Natural killer cell (primary cell): ENCODE measurements at regions not wholly inside any gene's neighbourhood (a gene's known extent, or its start where the extent isn't known, plus 50 kb on each side); places are given as distances from the start of the nearest gene placed in this dataset.

Source experiments
- ATAC-seq, 3 donors: fragments of 150-1000 bp in 2 of 3; fragments of 200-7000 bp in 1 of 3; cut with Tn5 transposase; 1 replicate in 1 of 3; 2 replicates in 2 of 3; pipeline ENCODE4 v1.10.0; 2021; ENCODE audit warnings: mild to moderate bottlenecking in 2 of 3, moderate library complexity in 2 of 3
- DNase-seq, 2 donors: peaks; one replicate each; pipeline versions ENCODE4 v3.0.0 to v3.0.0-alpha.2; 2013 to 2021; ENCODE audit warnings: mixed read lengths in 1 of 2
- H3K27ac ChIP-seq: one replicate; pipeline ENCODE4 v1.5.1; 2013; ENCODE audit warnings: mild to moderate bottlenecking, low read length
- H3K27me3 ChIP-seq: one replicate; pipeline ENCODE4 v1.6.1; 2013; ENCODE audit warnings: low read length; ENCODE audit not compliant: control insufficient read depth, insufficient read depth
- H3K36me3 ChIP-seq: one replicate; pipeline ENCODE4 v1.6.1; 2013; ENCODE audit warnings: low read length; ENCODE audit not compliant: control insufficient read depth, insufficient read depth
- H3K4me1 ChIP-seq: one replicate; pipeline ENCODE4 v1.6.1; 2013; ENCODE audit warnings: low read length; ENCODE audit not compliant: control insufficient read depth, insufficient read depth
- H3K4me3 ChIP-seq: one replicate; pipeline ENCODE4 v1.5.1; 2013; ENCODE audit warnings: low read length
- H3K9me3 ChIP-seq: one replicate; pipeline ENCODE4 v1.6.1; 2013; ENCODE audit warnings: low read length; ENCODE audit not compliant: control insufficient read depth, insufficient read depth
- H3K27ac Mint-ChIP-seq, 2 donors: one replicate each; pipeline ENCODE4 v1.8.0; 2022; ENCODE audit warnings: mild to moderate bottlenecking in 2 of 2, mixed read lengths in 2 of 2, moderate library complexity in 1 of 2
- H3K27me3 Mint-ChIP-seq, 2 donors: one replicate each; pipeline ENCODE4 v1.8.0; 2022; ENCODE audit warnings: low read depth in 2 of 2, mixed read lengths in 2 of 2
- H3K36me3 Mint-ChIP-seq: one replicate; pipeline ENCODE4 v1.8.0; 2022; ENCODE audit warnings: mixed read lengths
- H3K4me1 Mint-ChIP-seq, 2 donors: one replicate each; pipeline ENCODE4 v1.8.0; 2022; ENCODE audit warnings: mixed read lengths in 2 of 2
- H3K4me3 Mint-ChIP-seq: one replicate; pipeline ENCODE4 v1.8.0; 2022; ENCODE audit warnings: mild to moderate bottlenecking, moderate library complexity, mixed read lengths
- H3K9me3 Mint-ChIP-seq, 2 donors: one replicate each; pipeline ENCODE4 v1.8.0; 2022; ENCODE audit warnings: mixed read lengths in 2 of 2
- CTCF ChIP-seq: fragments of 200-600 bp; IDR thresholded peaks from one replicate; pipeline ENCODE4 v1.8.0; 2022; ENCODE audit warnings: antibody characterized with exemption
- WGBS: methylation state at CpG from one replicate; pipeline ENCODE4 v1.1.7; 2013; ENCODE audit warnings: missing lambda C conversion rate; ENCODE audit not compliant: insufficient coverage; 5-methylcytosine and 5-hydroxymethylcytosine counted together
- intact Hi-C: fragments of 100-400 bp; cut with micrococcal nuclease; formaldehyde crosslinking; loops from one replicate; pipeline ENCODE4 v1.14.2; 2022

GRCh38 chr15:94610485-94610884, 379.1 kb downstream of the MCTP2 start:
- Histone ChIP-seq H3K36me3 (no peaks in the 10 kb centered on the region), H3K4me3 (no peak overlapping the region), H3K9me3 (no peaks in the 10 kb centered on the region), H3K27me3 (no peaks in the 10 kb centered on the region), H3K4me1 (peaks cover 8% of the 10 kb centered on the region), H3K27ac (no peak overlapping the region)
- no peaks in the 10 kb centered on the region for H3K9me3 Mint-ChIP-seq
- intact Hi-C loops: no loop called here
- WGBS: 59% methylated on average over 2 of the region's 3 CpGs
- peaks cover 24 to 32% of the 10 kb centered on the region in 2 donors for H3K4me1 Mint-ChIP-seq
- H3K27ac Mint-ChIP-seq: no peak overlapping the region
- H3K4me3 Mint-ChIP-seq: no peak overlapping the region
- peaks cover 12 to 13% of the 10 kb centered on the region in 2 donors for H3K27me3 Mint-ChIP-seq
- H3K36me3 Mint-ChIP-seq: no peaks in the 10 kb centered on the region
- no peak for DNase-seq
- ATAC-seq: no peak
- TF ChIP-seq CTCF: no peak

GRCh38 chr15:94611656-94612055, 380.3 kb downstream of the MCTP2 start:
- no peak for ATAC-seq
- no peaks in the 10 kb centered on the region for H3K27me3 ChIP-seq
- WGBS: 95% methylated on average over 2 of the region's 2 CpGs
- no peak overlapping the region for H3K27ac ChIP-seq
- H3K9me3 Mint-ChIP-seq: no peaks in the 10 kb centered on the region
- H3K9me3 ChIP-seq: no peaks in the 10 kb centered on the region
- no peak overlapping the region for H3K27ac Mint-ChIP-seq
- intact Hi-C loops: no loop called here
- H3K36me3 ChIP-seq: no peaks in the 10 kb centered on the region
- no peak for DNase-seq
- H3K4me3 Mint-ChIP-seq: no peak overlapping the region
- peaks cover 13 to 22% of the 10 kb centered on the region in 2 donors for H3K4me1 Mint-ChIP-seq
- peaks cover 6 to 10% of the 10 kb centered on the region in 2 donors for H3K27me3 Mint-ChIP-seq
- no peaks in the 10 kb centered on the region for H3K36me3 Mint-ChIP-seq
- no peak for TF ChIP-seq CTCF
- no peak overlapping the region for H3K4me3 ChIP-seq
- peaks cover 8% of the 10 kb centered on the region for H3K4me1 ChIP-seq

GRCh38 chr15:94615688-94616087, 384.3 kb downstream of the MCTP2 start:
- Histone ChIP-seq H3K4me1 (no peaks in the 10 kb centered on the region), H3K36me3 (no peaks in the 10 kb centered on the region), H3K4me3 (no peak overlapping the region), H3K27me3 (no peaks in the 10 kb centered on the region), H3K9me3 (no peaks in the 10 kb centered on the region), H3K27ac (no peak overlapping the region)
- intact Hi-C loops: no loop called here
- Mint-ChIP-seq H3K4me3 (no peak overlapping the region), H3K27me3 (peaks cover 11 to 15% of the 10 kb centered on the region in 2 donors), H3K9me3 (no peaks in the 10 kb centered on the region), H3K36me3 (no peaks in the 10 kb centered on the region), H3K4me1 (no peaks in the 10 kb centered on the region), H3K27ac (no peak overlapping the region)
- no peak for TF ChIP-seq CTCF
- DNase-seq (no peak), ATAC-seq (no peak)
- WGBS: 100% methylated on average over 2 of the region's 3 CpGs

GRCh38 chr15:94620632-94621031, 389.3 kb downstream of the MCTP2 start:
- no peaks in the 10 kb centered on the region for H3K36me3 Mint-ChIP-seq
- no peak for TF ChIP-seq CTCF
- 87% methylated on average over 5 of the region's 5 CpGs for WGBS
- no peak overlapping the region for H3K27ac Mint-ChIP-seq
- H3K27me3 ChIP-seq: no peaks in the 10 kb centered on the region
- H3K4me3 ChIP-seq: no peak overlapping the region
- no peaks in the 10 kb centered on the region for H3K4me1 ChIP-seq
- DNase-seq (no peak), ATAC-seq (no peak)
- H3K36me3 ChIP-seq: no peaks in the 10 kb centered on the region
- H3K27ac ChIP-seq: no peak overlapping the region
- no peak overlapping the region for H3K4me3 Mint-ChIP-seq
- no peaks in the 10 kb centered on the region for H3K4me1 Mint-ChIP-seq
- H3K9me3 Mint-ChIP-seq: no peaks in the 10 kb centered on the region
- no peaks in the 10 kb centered on the region for H3K9me3 ChIP-seq
- intact Hi-C loops: no loop called here
- H3K27me3 Mint-ChIP-seq: peaks cover 4 to 7% of the 10 kb centered on the region in 2 donors
